HG03378 (cell line): ENCODE measurements at regions not wholly inside any gene's neighbourhood (a gene's known extent, or its start where the extent isn't known, plus 50 kb on each side); places are given as distances from the start of the nearest gene placed in this dataset.
"Not testable (repeated sequence)": the region's sequence is repeated elsewhere in the genome, so short reads cannot be mapped to it uniquely, and the experiment has no call there.

Experiments used
- ATAC-seq: cut with Tn5 transposase; IDR thresholded peaks from one replicate; pipeline ENCODE4 v1.9.1; 2021; ENCODE audit warnings: mild to moderate bottlenecking, moderate library complexity; ENCODE audit not compliant: unreplicated experiment

- no peak for ATAC-seq
These were observed 59.2 kb downstream of the EMX2 start for GRCh38 chr10:117601716-117602115.

- ATAC-seq: no peak
These were observed 60.5 kb downstream of the EMX2 start for GRCh38 chr10:117603081-117603480.

GRCh38 chr10:117603726-117604125 is 61.2 kb downstream of the EMX2 start:
- no peak for ATAC-seq

DNA sequence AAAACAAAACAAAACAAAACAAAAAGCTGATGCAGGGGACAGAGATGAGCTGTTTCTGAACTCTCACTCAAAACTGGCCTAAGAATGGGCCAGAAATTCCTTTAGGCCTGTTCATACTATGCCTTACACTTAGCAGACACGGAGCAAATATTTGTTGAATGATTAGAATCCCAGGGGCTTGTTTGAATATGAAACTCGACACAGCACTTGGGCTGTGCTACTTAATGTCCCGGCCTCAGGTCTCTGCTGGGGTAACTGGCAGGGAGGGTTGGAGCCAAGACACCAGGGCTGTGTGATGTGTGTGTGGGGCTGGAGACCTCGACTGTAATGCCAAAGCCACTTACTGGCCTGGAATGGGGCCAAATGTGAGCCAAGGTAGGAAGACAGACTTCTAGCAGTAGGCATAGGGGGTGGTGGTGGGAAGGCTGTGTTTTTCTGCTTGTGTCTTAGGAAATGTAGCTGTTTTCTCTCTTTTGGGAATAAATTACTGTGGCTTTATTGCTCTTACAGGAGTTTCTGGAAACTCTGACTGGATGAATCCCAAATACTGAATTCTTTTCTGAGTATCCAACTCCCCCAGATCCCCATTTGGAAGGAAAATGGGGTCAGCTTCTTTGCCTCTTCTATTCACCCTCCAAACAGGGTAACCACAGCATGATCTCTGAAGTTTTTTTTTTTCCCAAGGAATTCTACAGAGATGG is 66.7 kb downstream of the EMX2 start:
- no peak for ATAC-seq

DNA sequence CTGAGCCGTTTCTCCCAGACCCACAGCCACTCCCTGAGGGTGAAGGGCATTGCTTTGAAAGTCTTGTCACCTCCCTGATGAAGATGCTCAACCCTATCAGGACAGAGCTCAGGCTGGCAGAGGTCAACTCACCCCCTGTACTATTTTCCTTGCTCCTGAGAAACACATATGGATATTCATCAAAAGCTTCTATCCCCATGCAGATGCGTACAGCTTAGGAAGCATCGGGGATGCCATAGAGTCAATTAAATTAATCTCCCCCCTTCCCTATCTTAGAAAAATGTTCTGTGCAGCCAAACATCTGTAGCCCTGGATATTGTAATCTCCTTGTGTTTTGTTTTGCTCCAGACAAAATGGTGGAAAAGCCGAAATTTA is 67.2 kb downstream of the EMX2 start:
- ATAC-seq: no peak

GRCh38 chr10:117610321-117610720 is 67.8 kb downstream of the EMX2 start:
- no peak for ATAC-seq

DNA sequence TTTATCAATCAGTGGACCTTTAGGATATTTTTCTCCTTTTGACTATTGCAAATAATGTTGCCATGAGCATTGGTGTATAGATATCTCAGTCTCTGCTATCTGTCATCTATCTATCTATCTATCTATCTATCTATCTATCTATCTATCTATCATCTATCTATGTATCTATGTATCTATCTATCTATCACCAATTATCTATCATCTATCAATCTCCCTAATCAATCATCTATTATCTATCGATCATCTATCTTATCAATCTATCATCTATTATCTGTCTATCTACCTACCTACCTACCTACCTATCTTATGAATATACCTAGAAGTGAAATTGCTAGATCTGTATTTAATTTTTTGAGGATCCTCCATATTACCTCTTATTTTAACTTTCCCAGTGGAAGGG is 69.6 kb downstream of the EMX2 start:
- no peak for ATAC-seq

DNA sequence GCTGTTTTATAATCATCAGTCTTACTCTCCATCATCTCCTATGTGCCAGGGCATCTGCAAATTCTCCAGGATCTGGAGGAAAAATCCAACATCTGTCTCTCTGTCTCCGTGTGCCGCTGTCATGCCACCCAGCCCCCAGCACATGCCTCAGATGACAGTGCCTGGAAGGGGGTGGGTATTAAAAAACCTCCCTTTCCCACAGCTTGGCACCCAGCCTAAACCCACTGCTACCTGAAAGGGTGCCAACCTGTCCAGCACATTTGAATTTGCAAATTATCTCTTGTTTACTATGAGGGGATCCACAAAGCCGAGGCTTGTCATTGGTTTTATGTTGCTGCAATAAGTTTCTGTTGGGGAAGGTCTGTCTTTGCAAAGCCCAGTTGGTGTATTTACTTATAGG is 73.1 kb downstream of the EMX2 start:
- no peak for ATAC-seq

DNA sequence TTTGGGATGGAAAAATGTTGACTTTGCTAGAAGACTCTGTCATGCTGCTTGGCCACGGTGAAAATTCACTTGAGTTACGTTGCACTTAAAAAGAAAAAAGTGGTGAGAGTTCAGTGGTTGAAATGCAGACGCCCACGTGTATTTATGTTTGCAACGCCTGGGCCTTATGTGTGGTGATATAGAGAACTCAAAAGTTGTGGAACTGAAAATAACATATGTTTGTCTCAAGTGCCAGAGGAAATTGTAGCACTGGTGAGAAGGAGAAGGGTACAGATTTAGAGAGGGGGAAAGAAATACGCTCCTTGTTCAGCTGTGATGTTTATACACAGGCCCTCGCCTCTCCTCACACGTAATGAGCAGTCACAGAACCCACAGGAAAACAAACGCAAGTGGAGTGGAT is 73.6 kb downstream of the EMX2 start:
- peak; percentile 80 for ATAC-seq

- ATAC-seq: no peak
These were observed 74.5 kb downstream of the EMX2 start for GRCh38 chr10:117617086-117617485.

- ATAC-seq: no peak
These were observed 75.1 kb downstream of the EMX2 start for GRCh38 chr10:117617659-117618058.

- ATAC-seq: no peak
These were observed 76.7 kb downstream of the EMX2 start for GRCh38 chr10:117619223-117619622.

DNA sequence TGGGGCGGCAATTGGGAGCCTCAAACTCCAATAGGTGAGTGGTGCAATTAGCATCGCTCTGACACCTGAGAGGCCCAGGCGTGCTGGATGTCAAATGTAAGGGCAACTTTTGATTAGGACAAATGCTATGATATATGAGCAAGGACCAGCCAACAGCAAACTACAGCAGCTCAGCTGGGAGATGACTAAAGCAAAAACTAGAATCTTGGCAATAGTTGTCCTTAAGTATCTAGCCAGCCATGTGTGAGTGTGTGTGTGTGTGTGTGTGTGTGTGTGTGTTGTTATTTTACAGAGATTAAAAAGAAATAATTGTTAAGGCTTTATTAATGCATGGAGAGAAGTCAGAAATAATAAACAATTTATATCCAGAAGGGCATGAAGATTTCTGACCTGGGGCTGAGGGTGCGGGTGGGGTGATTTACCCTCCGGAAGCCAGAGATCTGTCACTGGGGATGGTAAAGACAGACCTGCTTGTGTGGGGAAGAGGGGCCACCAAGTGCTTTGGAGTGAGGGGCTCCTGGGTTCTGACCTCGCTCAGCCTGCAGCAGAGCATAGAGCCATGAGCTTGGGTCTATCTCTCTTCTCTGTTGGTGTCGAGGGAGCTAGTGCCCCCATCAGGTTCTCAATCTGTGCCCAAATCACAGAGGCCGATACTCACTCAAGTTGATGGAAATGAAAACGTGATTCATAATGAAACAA is 77.3 kb downstream of the EMX2 start:
- ATAC-seq: no peak

DNA sequence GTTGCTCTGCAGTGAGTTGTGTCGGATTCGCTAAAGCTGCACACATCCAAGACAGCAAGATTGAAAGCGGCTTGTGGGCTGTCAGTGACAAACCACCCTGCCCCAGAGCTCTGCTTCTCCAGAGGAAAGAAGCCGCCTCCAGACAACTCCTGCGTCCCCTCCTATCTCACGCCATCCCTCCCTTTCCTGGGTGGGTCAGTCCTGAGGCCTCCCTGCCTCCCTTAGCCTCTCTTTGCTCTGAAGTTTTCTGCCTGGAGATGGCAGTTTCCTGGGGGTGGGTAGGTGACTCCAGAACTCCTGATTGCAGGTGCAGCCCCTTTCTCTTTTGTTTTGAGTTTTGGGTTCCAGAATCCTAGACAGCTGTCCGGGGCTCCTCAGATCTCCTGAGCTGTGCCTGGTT is 78.7 kb downstream of the EMX2 start:
- ATAC-seq: no peak

DNA sequence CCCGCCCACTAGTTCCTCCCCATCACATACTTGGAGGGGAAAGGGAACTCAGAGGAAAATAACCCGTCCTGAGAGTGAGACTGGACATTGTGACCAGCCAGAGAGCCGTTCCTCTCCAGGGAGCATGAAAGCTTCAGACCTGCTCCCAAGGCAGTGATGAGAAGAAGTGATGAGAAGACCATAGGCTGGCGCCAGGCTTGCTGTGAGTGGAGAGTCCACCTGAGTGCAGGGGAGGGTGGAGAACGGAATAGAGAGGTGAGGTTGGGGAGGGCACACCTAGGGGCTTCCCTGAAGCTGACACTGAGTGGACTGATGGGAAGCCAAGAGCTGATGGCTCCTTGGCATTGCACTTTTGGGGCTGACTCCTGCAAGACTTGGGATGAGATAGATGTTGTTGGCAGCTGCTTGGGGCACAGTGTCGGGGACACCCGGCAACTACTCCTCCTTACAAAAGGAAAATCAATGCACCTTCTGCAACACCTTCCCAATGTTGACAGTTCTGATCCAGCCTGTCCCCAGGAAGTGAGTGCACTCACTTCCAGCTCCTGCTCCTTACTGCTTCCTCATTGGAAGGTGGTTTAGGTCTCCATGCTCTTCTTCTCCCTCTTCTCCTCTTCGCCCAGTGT is 79.4 kb downstream of the EMX2 start:
- ATAC-seq: no peak

- ATAC-seq: no peak
These were observed 80.1 kb downstream of the EMX2 start for GRCh38 chr10:117622471-117623184.

- no peak for ATAC-seq
These were observed 83.7 kb downstream of the EMX2 start for GRCh38 chr10:117626228-117626627.

DNA sequence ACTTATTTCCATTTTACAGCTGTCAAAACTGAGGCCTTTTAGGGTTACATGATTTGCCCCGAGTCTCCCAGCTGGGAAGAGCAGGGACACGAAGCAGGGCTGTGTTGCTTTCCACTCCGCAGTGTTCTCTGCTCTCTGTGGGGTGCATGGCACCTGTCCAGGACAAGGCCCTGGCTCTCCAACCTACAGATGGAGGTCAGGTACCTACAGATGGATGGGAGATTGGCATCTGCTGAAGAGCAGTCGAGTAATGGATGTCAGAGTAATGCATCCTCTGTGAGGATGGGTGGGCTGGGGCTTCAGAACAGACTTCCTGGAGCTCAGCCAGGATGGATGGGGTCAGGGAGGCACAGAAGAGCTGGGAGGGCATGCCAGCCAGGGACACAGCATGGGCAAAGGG is 85.0 kb downstream of the EMX2 start:
- no peak for ATAC-seq

GRCh38 chr10:117629717-117630116 is 87.2 kb downstream of the EMX2 start:
- not testable (repeated sequence) for ATAC-seq

DNA sequence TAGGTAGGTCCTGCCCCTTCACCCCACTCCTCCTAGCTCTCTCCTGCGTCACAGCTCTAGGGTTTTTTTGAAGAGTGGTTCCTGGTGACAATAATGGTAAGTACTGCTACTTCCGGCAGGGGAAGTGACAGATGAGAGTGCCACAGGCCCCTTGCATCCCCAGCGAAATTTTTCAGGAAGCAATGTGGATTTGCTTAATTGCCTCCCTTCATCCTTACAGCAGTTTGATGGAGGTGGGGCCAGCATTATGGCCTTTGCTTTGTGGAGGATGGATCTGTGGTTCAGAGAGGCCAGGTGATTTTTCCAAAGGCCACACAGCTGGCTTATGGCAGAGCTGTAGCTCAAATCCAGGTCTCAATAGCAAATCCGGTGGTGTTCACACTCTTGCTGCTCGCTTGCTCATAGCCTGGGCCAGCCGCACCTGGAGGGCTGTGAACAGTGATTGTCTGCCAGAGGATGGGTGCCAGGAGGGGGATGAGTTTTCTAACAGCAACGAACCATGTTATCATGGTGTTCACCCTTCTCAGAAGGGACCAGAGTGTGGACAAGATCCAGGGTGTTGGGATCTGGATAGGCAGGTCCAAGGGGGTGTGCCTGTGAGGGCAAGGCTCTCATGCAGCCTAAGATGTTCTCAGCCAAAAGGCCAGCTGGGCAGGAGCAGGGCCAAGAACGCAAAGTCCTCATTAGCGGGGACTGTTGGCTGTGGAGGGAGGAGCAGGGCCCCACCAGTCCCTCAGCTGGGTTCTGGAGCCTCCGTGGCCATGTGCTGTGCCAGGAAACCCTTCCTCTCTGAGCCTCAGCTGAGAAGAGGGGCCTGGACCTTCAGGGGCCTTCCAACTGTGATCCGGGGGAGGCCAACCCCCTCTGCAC is 89.0 kb downstream of the EMX2 start:
- ATAC-seq: no peak

GRCh38 chr10:117632406-117632805 is 89.9 kb downstream of the EMX2 start:
- ATAC-seq: no peak
